ENCODE measurements at regions not wholly inside any gene's neighbourhood (a gene's known extent, or its start where the extent isn't known, plus 50 kb on each side); places are given as distances from the start of the nearest gene placed in this dataset.
"Not testable (repeated sequence)": the region's sequence is repeated elsewhere in the genome, so short reads cannot be mapped to it uniquely, and the experiment has no call there.

DNA sequence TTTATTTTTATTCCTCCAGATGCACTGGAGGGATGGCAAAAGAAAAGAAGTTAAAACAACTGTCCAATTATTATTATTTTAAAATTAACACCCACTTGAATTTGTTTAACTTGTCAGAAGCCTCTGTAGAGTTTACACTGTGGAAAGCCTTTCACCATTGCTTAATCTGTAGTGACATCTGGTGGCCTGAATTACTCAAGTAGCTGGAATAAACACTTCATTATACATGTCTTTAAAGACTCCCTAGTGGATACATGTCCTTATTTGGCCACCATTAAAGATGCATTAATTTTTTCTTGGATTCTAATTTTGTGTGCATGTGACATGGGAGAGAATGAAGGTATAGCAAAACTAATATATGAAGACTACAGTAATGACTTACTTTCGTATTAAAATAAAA lies 1496.5 kb downstream of the FAM181B start:
- peak; percentile 35 for DNase-seq

- DNase-seq, result not testable (repeated sequence)
These were observed 1506.3 kb downstream of the FAM181B start for GRCh38 chr11:81227409-81227808.

- no peak for DNase-seq
These were observed 1509.3 kb downstream of the FAM181B start for GRCh38 chr11:81224396-81224795.

- DNase-seq, result no peak
These were observed 1511.2 kb downstream of the FAM181B start for GRCh38 chr11:81222491-81222890.

DNA sequence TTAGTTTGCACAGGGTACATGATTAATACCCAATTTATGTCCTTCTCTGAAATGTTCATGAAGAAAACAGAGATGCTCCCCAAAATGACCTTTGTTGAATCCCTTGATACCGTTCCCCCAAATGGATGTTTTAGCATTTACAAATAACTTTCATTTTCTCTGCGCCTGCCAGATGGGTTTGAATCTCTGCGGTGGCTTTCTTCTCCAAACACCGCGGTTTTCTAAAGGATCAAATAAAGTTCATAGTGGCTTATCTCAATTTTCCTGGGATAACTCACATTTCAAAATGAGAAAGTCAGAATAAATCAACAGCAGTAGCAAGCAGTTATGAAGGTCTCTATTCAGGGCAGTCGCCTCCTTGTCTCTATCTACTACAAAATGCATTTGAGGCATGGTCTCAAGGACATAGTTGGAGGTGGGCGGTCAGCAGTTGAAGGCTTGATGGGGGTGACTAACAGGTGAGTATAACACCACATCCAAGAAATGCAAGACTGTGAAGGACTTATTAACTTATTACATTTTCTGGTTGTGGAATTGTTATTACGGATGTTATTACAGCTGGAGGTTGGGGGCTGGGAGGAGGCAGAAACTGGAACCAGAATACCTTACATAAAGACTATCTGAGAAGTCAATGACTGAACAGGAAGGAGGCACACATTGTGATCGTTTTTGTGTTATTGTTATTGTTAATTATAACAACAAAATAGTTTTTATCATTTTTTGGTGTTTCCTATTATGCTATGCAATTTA lies 1513.3 kb downstream of the FAM181B start:
- DNase-seq, result no peak

DNA sequence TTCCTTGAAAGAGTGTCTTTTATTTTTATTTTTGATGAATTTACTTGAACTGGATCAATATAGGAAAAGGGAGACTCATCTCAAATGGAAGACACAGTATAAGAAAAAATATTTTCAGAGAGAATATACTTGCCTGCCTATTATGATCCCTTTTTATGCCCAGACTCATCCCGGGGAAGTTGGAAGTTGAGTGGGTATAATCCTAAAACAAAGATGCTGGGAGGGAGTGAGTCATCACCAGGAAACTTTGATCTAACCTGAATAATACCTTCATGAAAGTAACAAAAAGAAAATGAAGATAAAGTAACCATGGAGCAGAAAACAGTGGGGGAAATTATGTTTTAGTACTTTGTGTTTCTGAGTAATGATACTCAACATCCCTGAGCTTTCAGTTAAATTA lies 1514.0 kb downstream of the FAM181B start:
- DNase-seq, result no peak

DNA sequence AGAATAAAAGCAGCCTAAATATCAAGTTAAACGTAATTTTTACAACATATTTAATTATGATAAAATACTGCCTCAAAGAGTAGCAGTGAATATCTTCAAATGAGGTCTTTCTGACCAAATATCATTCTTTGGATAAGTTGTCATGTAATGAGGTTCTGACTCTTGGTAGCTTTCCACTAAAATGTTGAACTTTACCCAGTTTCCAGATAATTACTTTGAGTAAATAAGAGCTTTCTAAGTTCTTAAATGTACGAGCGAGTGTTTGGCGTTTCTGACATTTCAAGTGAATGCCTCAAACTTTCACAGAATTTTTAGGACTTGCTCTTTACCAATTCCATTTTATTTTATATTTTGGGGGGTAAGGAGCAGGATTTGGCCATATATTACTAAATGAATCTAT lies 1515.2 kb downstream of the FAM181B start:
- DNase-seq, result no peak

DNA sequence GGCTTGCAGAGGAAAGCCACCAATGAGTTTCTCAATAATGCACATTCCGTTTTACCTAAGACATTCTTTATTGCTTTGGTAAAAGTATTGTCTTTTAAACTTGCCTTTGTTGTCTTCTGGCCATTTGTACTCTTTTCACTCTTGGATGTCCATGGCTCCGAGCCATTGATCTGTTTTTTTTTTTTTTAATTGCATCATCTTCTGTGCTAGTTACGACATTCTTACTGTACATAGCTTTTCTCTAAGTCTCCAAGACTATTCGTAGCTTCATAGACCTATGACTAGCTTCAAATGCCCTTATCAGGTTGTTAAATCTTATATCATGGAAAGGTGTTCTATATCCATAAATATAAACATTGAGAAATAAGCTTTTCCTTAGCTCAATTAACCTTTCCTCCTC lies 1522.6 kb downstream of the FAM181B start:
- DNase-seq, result no peak

DNA sequence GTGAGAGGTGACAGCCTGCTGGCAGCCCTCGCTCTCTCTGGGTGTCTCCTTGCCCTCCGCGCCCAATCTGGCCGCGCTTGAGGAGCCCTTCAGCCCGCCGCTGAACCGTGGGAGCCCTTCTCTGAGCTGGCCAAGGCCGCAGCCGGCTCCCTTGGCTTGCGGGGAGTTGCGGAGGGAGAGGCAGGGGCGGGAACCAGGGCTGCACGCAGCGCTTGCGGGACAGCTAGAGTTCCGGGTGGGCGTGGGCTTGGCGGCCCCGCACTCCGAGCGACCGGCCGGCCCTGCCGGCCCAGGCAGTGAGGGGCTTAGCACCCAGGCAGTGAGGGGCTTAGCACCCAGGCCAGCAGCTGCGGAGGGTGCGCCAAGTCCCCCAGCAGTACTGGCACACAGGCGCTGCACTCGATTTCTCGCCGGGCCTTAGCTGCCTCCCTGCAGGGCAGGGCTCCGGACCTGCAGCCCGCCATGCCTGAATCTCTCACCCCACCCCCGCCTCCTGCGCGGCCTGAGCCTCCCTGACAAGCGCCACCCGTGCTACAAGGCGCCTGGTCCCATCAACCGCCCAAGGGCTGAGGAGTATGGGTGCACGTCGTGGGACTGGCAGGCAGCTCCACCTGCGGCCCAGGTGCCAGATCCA lies 1526.1 kb downstream of the FAM181B start:
- no peak for DNase-seq

DNA sequence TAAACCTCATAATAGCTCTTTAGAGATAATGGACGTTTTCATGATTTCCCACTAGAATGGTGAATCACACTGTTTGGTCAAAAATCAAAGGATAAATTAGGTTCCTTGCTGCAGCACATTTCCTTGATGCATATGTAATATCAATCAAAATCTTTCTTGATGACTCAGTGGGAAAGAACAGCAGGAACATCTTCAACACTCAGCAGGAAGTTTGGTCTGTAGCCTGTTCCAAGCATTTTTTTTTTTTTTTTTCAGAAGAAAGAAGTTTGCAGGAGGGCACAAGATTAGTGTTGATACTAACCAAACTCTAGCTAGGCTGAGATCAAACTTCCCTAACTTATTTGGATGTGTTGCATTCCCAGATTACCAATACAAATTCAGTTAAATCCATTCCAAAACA lies 1529.8 kb downstream of the FAM181B start:
- DNase-seq, result no peak

DNA sequence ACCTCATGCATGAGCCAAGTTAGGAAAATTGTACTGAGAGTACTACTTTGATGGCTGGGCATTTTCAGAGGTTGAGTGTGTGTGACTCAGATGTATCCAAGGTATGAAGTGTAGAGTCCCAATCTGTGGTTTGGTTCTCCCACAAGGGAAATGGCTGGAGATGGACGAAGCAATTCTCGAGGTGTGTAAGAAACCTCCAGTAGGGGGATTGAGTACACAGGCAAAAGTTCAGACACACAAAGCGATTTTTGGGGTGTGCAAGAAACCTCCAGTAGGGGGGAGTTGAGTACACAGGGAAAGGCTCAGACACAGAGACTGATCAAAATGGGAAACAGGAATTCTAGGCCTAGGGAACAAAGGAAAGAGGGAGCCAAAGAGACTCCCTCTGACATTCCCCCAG lies 1536.3 kb downstream of the FAM181B start:
- no peak for DNase-seq

- no peak for DNase-seq
These were observed 1541.1 kb downstream of the FAM181B start for GRCh38 chr11:81192516-81192915.

DNA sequence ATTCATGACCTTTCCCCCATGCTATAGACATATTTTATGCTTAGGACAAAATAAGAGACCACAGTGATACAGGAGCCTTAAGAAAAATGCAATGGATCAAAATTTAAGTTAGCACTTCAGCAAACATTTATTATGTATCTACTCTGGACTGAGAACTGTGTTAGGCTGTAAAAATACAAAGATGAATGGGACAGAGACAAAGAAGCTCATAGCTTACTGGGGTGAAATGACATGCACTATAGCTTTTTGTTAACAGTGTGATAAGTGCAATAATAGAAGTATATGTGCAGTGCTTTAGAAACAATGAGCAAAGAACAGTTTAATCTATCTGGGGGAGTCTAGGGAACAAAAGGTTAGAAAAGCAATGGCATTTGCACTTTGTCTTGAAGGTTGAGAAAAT lies 1543.1 kb downstream of the FAM181B start:
- no peak for DNase-seq

- not testable (repeated sequence) for DNase-seq
These were observed 1546.6 kb downstream of the FAM181B start for GRCh38 chr11:81187033-81187432.

DNA sequence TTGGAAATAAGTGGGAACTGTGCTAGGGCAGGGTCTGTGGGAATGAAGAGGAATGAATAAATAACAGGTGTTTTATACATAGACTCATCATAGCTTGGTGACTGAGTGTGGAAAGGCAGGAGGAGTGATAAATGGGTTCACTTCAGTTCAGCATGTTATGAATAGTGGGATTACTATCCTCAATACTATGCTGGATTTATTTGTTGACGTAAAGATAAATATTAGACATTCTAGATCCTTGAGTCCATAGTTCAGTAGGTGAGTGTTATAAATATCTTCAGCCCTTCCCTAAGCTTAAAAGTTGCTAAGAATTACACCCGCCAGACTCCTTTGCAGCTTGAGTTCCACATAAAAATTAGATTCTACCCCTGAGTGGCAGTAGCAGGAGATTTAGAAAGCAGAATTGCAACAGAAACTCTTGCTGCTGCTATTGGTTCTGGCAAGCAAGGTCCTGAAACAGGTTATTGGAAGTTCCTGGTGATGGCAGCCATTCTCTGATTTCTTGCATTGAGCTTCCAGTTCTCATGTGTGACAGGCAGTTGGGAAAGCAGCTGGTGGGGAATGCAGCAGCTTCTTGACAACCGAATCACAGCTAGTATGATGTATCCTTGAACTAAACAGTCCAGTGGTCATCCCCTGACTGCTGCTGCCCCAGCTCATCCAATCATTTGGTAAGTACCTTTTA lies 1558.9 kb downstream of the FAM181B start:
- no peak for DNase-seq

- DNase-seq, result no peak
These were observed 1568.5 kb downstream of the FAM181B start for GRCh38 chr11:81165164-81165563.

GRCh38 chr11:81159900-81160299 lies 1573.8 kb downstream of the FAM181B start:
- DNase-seq, result no peak

GRCh38 chr11:81135570-81135969 lies 1598.1 kb downstream of the FAM181B start:
- no peak for DNase-seq

DNA sequence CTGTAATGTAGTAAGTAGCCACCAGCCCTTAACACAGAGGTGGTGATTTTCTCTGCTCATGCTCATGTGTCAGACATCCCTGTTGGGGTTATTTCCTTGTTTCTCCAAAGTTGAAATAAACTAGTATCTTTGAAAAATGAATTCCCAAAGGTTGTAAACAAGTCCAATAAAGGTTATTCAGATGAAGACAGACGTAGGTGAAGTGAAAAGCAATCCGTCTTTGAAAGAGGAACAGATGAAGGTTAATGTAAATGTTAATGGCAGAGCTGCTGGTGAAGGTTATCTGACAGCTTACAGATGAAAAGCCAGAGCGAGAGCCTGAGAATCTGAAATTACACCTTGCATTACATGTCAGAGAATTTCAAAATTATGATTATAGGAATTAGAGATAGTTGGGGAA lies 1604.0 kb downstream of the FAM181B start:
- DNase-seq, result no peak

GRCh38 chr11:81112718-81113117 lies 1620.9 kb downstream of the FAM181B start:
- no peak for DNase-seq

DNA sequence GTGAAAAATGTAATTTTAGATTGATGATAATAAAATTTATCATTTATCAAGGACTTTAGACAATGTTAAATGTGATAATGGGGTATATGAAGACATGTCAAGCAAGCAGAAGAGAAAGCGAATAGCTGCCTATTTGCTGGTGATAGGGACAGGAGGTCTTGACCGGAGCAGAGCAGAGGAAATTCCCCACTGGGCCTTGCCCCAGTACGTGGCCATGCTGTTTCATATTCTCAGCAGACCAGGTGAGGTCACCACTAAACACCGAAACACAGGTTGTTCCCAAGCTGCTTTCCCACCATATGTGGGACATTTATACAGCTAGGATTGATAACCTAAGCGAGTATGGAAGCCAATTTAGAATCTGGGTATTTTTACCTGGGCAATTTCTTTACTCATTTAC lies 1629.6 kb downstream of the FAM181B start:
- DNase-seq, result no peak

GRCh38 chr11:81098471-81098870 lies 1635.2 kb downstream of the FAM181B start:
- DNase-seq, result no peak

GRCh38 chr11:81092522-81092921 lies 1641.1 kb downstream of the FAM181B start:
- DNase-seq, result no peak

GRCh38 chr11:81089242-81089641 lies 1644.4 kb downstream of the FAM181B start:
- DNase-seq, result no peak

Data from NCI-H1417 treated with DMSO at 0.1 percent for 48 hours (cell line).